GM12878 (cell line): ENCODE measurements at regions not wholly inside any gene's neighbourhood (a gene's known extent, or its start where the extent isn't known, plus 50 kb on each side); places are given as distances from the start of the nearest gene placed in this dataset.

Experiments used
- ATAC-seq: fragments of 200-7000 bp; cut with Tn5 transposase; 3 replicates; pipeline ENCODE4 v1.9.1; 2020; ENCODE audit warnings: mild to moderate bottlenecking, moderate library complexity
- BruUV-seq: library from RNA; stranded (reverse); fragments of 400-500 nt; replicated peaks from 2 replicates; lab custom pipeline; 2021; lab: Mats Ljungman, UMichigan
- CTCF ChIA-PET: fragments of 300-600 bp; sonication (Branson Sonifier 250); formaldehyde crosslinking; extraction: SDS; loops from one replicate; lab custom pipeline; 2021; ENCODE audit warnings: inconsistent platforms; lab: Yijun Ruan, JAX
- POLR2A ChIA-PET: fragments of 350-600 bp; formaldehyde crosslinking; extraction: SDS; loops from one replicate; lab custom pipeline; 2021; ENCODE audit warnings: inconsistent platforms; lab: Charles Lee
- RAD21 ChIA-PET: fragments of 300-600 bp; sonication (Branson Sonifier 250); formaldehyde crosslinking; loops from one replicate; lab custom pipeline; 2023; ENCODE audit warnings: antibody characterized with exemption; ENCODE audit not compliant: unreplicated experiment; lab: Charles Lee
- SMC1A ChIA-PET: fragments of 300-600 bp; sonication (Branson Sonifier 250); formaldehyde crosslinking; loops from one replicate; lab custom pipeline; 2023; ENCODE audit not compliant: unreplicated experiment, uncharacterized antibody; lab: Charles Lee
- DNase-seq: peaks from one replicate; pipeline ENCODE4 v3.0.0-alpha.2; 2011; ENCODE audit warnings: low read depth, low spot score
- FAIRE-seq: peaks from 3 replicates; lab custom pipeline; 2011; peaks lifted over from hg19 to GRCh38; lab: Jason Lieb, UNC
- H2AFZ ChIP-seq: 2 replicates; pipeline ENCODE4 v1.6.0; 2011; ENCODE audit warnings: low read depth, low read length, control low read depth; ENCODE audit not compliant: control insufficient read depth
- H3K27ac ChIP-seq: 2 replicates; pipeline ENCODE4 v1.5.1; 2011; ENCODE audit warnings: control low read depth; ENCODE audit not compliant: control insufficient read depth, insufficient read depth
- H3K27me3 ChIP-seq, 2 experiments: replicated peaks in 1 of 2; 2 replicates each; pipeline versions ENCODE4 v1.6.0 to v1.6.1; 2011; ENCODE audit warnings: low read length in 1 of 2; ENCODE audit not compliant: control insufficient read depth in 2 of 2, insufficient read depth in 2 of 2
- H3K36me3 ChIP-seq, 2 experiments: 2 replicates each; pipeline ENCODE4 v1.5.1; 2011; ENCODE audit warnings: low read length in 1 of 2; ENCODE audit not compliant: control insufficient read depth in 2 of 2, insufficient read depth in 2 of 2
- H3K4me1 ChIP-seq: 2 replicates; pipeline ENCODE4 v1.6.1; 2011; ENCODE audit warnings: mild to moderate bottlenecking, low read length, moderate library complexity, mixed read lengths; ENCODE audit not compliant: control insufficient read depth, insufficient read depth
- H3K4me2 ChIP-seq: 2 replicates; pipeline ENCODE4 v1.6.0; 2011; ENCODE audit warnings: control low read depth; ENCODE audit not compliant: control insufficient read depth, insufficient read depth
- H3K4me3 ChIP-seq: fragments of 200-600 bp; sonication (generic); 2 replicates; pipeline ENCODE4 v1.5.1; 2016
- H3K79me2 ChIP-seq: 2 replicates; pipeline ENCODE4 v1.6.0; 2011; ENCODE audit warnings: low read length; ENCODE audit not compliant: control insufficient read depth, insufficient read depth
- H3K9ac ChIP-seq: 2 replicates; pipeline ENCODE4 v1.8.0; 2011; ENCODE audit warnings: low read length, control low read depth, mixed read lengths; ENCODE audit not compliant: control insufficient read depth, insufficient read depth
- H3K9me3 ChIP-seq: replicated peaks from 3 replicates; pipeline ENCODE4 v1.5.1; 2011; ENCODE audit warnings: mild to moderate bottlenecking, low read length; ENCODE audit not compliant: control insufficient read depth, insufficient read depth
- H4K20me1 ChIP-seq: 2 replicates; pipeline ENCODE4 v1.6.0; 2011; ENCODE audit not compliant: control insufficient read depth, insufficient read depth
- BHLHE40 ChIP-seq, 2 experiments: fragments of 450-650 bp in 1 of 2; IDR thresholded peaks; 2 replicates each; pipeline ENCODE4 v1.6.1; 2011 to 2017; ENCODE audit warnings: low read depth in 2 of 2, borderline replicate concordance in 1 of 2, improper control_type of control experiment in 1 of 2, low read length in 1 of 2, mild to moderate bottlenecking in 1 of 2
- CTCF ChIP-seq, 3 experiments: IDR thresholded peaks in 2 of 3; conservative IDR thresholded peaks in 1 of 3; 2 replicates each; pipeline ENCODE4 v1.5.1; 2011; ENCODE audit warnings: low read depth in 3 of 3, low read length in 3 of 3, mild to moderate bottlenecking in 3 of 3, control low read depth in 2 of 3, moderate library complexity in 2 of 3, inconsistent platforms in 1 of 3, mixed read lengths in 1 of 3; ENCODE audit not compliant: control insufficient read depth in 2 of 3, insufficient read depth in 1 of 3; ENCODE audit errors: extremely low read depth in 1 of 3
- IKZF1 ChIP-seq: fragments of 450-650 bp; conservative IDR thresholded peaks from 2 replicates; pipeline ENCODE4 v1.6.1; 2017; ENCODE audit warnings: antibody characterized with exemption, mild to moderate bottlenecking
- NFYA ChIP-seq: IDR thresholded peaks from 2 replicates; pipeline ENCODE4 v1.6.1; 2011; ENCODE audit warnings: low read depth, mild to moderate bottlenecking, low read length, improper control_type of control experiment, borderline replicate concordance
- RAD21 ChIP-seq: IDR thresholded peaks from 2 replicates; pipeline ENCODE4 v1.6.1; 2011; ENCODE audit warnings: mild to moderate bottlenecking, low read depth, low read length, moderate library complexity; ENCODE audit not compliant: insufficient read depth
- SMC3 ChIP-seq: IDR thresholded peaks from 2 replicates; pipeline ENCODE4 v1.6.1; 2011; ENCODE audit warnings: low read length, improper control_type of control experiment, borderline replicate concordance
- WGBS: methylation state at CpG from one replicate; pipeline ENCODE4 v1.1.6; 2016; ENCODE audit warnings: low lambda C conversion rate; ENCODE audit not compliant: insufficient replicate concordance, insufficient coverage; ENCODE audit errors: missing lambda C conversion rate; 5-methylcytosine and 5-hydroxymethylcytosine counted together
- in situ Hi-C: fragments of 300-500 bp; cut with MboI; formaldehyde crosslinking; loops from 9 replicates; pipeline ENCODE4 v1.14.3; 2018; ENCODE audit warnings: mixed read lengths
- intact Hi-C: fragments of 100-400 bp; cut with micrococcal nuclease; formaldehyde crosslinking; loops from one replicate; pipeline ENCODE4 v1.14.2; 2022; ENCODE audit not compliant: unreplicated experiment

- Histone ChIP-seq H2AFZ (no peak overlapping the region), H3K79me2 (no peaks in the 10 kb centered on the region), H4K20me1 (no peaks in the 10 kb centered on the region), H3K27me3 (peaks cover 0 to 3% of the 10 kb centered on the region in 2 experiments), H3K9ac (no peak overlapping the region), H3K4me3 (no peak overlapping the region), H3K36me3 (no peaks in the 10 kb centered on the region), H3K4me2 (no peak overlapping the region), H3K27ac (no peak overlapping the region), H3K4me1 (peaks cover 5% of the 10 kb centered on the region; the same call in 1 of the 2 replicates), H3K9me3 (no peaks in the 10 kb centered on the region)
- ChIA-PET SMC1A (interaction anchor here (0.6 to 1.7 kb wide), 9 partner anchors 77 to 892 kb away, joined by 3 to 6 read pairs (median 3); no protein-coding TSS in a partner anchor), CTCF (interaction anchor here (0.6 to 2.5 kb wide), 15 partner anchors 11 to 912 kb away, joined by 3 to 9 read pairs (median 4); no protein-coding TSS in a partner anchor), RAD21 (interaction anchor here (0.8 to 3.1 kb wide), 6 partner anchors 26 to 891 kb away, joined by 3 to 8 read pairs (median 4); partner anchors contain the start of gene TLE3), POLR2A (interaction anchor here (0.6 kb wide), 1 partner anchor 48 kb away, joined by 3 read pairs; no protein-coding TSS in a partner anchor)
- BruUV-seq = no TSS peak
- FAIRE-seq = no peak
- TF ChIP-seq NFYA (no peak), RAD21 (peak; percentile 71), CTCF (IDR thresholded peaks at IDR 0.05 in 2 of 3, conservative IDR thresholded peaks at IDR 0.05 in 1 of 3; ENCODE audit: control insufficient read depth in 2 of 3, extremely low read depth in 1 of 3, insufficient read depth in 1 of 3, low read depth in 3 of 3, low read length in 3 of 3) (peak; percentile 71 to 76 (median 71)), SMC3 (peak; percentile 65), BHLHE40 (IDR thresholded peaks at IDR 0.05; ENCODE audit: borderline replicate concordance in 1 of 2, low read depth in 2 of 2, low read length in 1 of 2) (0 out of 4 replicates have a peak, but pooled peaks of 1 of the 2 experiments have one; percentile 27), IKZF1 (peak; percentile 30; the same call in 1 of the 2 replicates)
- intact Hi-C loops = loop anchor here (5.0 to 10.0 kb wide), 4 partner anchors 149 to 911 kb away; no protein-coding TSS in a partner anchor
- peak; percentile 13 for DNase-seq
- in situ Hi-C loops = no loop called here
- ATAC-seq = peak; percentile 93
- WGBS = 0% methylated on average over 3 of the region's 3 CpGs
Measured at GRCh38 chr15:69576035-69576526, 123.5 kb downstream of the RPLP1 start.
